ENCODE measurements at regions not wholly inside any gene's neighbourhood (a gene's known extent, or its start where the extent isn't known, plus 50 kb on each side); places are given as distances from the start of the nearest gene placed in this dataset.

GRCh38 chr18:10300739-10301138 is 153.7 kb upstream of the APCDD1 start:
- H2BK120ac ChIP-seq (ENCODE audit: low read depth, low read length, poor library complexity, severe bottlenecking): no peak overlapping the region
- H2BK15ac ChIP-seq (ENCODE audit: low read depth, low read length): no peak overlapping the region
- H3K4me1 ChIP-seq (ENCODE audit: insufficient read depth, low read length): no peaks in the 10 kb centered on the region
- no CpG with 5 or more reads among the region's 7 CpGs for WGBS (ENCODE audit: extremely low coverage, insufficient read length, low lambda C conversion rate)
- H3K4me3 Mint-ChIP-seq: no peak overlapping the region
- no peak overlapping the region for H2AK5ac ChIP-seq (ENCODE audit: insufficient read length, low read length)
- H4K91ac ChIP-seq (ENCODE audit: insufficient read length, low read depth, low read length): no peak overlapping the region
- H3K9me3 ChIP-seq (ENCODE audit: control insufficient read depth, low read depth, low read length): no peaks in the 10 kb centered on the region
- H3K23ac ChIP-seq (ENCODE audit: insufficient read length, low read depth, low read length): no peak overlapping the region
- H4K5ac ChIP-seq (ENCODE audit: insufficient read length, low read depth, low read length): no peak overlapping the region
- no peak overlapping the region for H2AFZ ChIP-seq (ENCODE audit: low read length)
- peaks cover 15 to 17% of the 10 kb centered on the region in 2 experiments for H3K4me1 Mint-ChIP-seq
- no peak overlapping the region for H3K4me2 ChIP-seq (ENCODE audit: insufficient read depth, insufficient read length, low read length)
- no peaks in the 10 kb centered on the region for H3K79me1 ChIP-seq (ENCODE audit: insufficient read depth, low read depth, low read length, poor library complexity, severe bottlenecking)
- H3K27me3 Mint-ChIP-seq (ENCODE audit: low read depth): no peaks in the 10 kb centered on the region
- no peaks in the 10 kb centered on the region for H3K27me3 ChIP-seq (ENCODE audit: insufficient read depth, low read length)
- no peak overlapping the region for H3K14ac ChIP-seq (ENCODE audit: insufficient read depth, low read length)
- no peaks in the 10 kb centered on the region; a peak in 1 of 7 replicates for H3K36me3 Mint-ChIP-seq (ENCODE audit: insufficient read depth in 1 of 3, low read depth in 3 of 3)
- no peak overlapping the region for H3K56ac ChIP-seq (ENCODE audit: insufficient read length, low read depth, low read length)
- H2BK20ac ChIP-seq (ENCODE audit: low read depth, low read length, poor library complexity, severe bottlenecking): no peak overlapping the region
- H2BK5ac ChIP-seq (ENCODE audit: insufficient read length, low read length): no peak overlapping the region
- no peak overlapping the region for H2BK12ac ChIP-seq (ENCODE audit: insufficient read length, low read depth, low read length)
- no peak overlapping the region for H3K18ac ChIP-seq (ENCODE audit: insufficient read length, low read depth, low read length)
- H3K9me3 Mint-ChIP-seq: peaks cover 0 to 2% of the 10 kb centered on the region in 2 experiments; a peak in 1 of 5 replicates
- no peak overlapping the region for H3T11ph ChIP-seq (ENCODE audit: low read length)
- H4K20me1 ChIP-seq (ENCODE audit: control insufficient read depth, insufficient read depth, insufficient read length): no peaks in the 10 kb centered on the region
- H3K4ac ChIP-seq (ENCODE audit: low read depth, low read length): no peak overlapping the region
- H4K8ac ChIP-seq (replicated peaks; ENCODE audit: insufficient read length, low read depth, low read length): no peak overlapping the region
- TF ChIP-seq, protein P1, sequence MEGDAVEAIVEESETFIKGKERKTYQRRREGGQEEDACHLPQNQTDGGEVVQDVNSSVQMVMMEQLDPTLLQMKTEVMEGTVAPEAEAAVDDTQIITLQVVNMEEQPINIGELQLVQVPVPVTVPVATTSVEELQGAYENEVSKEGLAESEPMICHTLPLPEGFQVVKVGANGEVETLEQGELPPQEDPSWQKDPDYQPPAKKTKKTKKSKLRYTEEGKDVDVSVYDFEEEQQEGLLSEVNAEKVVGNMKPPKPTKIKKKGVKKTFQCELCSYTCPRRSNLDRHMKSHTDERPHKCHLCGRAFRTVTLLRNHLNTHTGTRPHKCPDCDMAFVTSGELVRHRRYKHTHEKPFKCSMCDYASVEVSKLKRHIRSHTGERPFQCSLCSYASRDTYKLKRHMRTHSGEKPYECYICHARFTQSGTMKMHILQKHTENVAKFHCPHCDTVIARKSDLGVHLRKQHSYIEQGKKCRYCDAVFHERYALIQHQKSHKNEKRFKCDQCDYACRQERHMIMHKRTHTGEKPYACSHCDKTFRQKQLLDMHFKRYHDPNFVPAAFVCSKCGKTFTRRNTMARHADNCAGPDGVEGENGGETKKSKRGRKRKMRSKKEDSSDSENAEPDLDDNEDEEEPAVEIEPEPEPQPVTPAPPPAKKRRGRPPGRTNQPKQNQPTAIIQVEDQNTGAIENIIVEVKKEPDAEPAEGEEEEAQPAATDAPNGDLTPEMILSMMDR (conservative IDR thresholded peaks at IDR 0.05): no peak
- DNase-seq: no peak
- H3K27ac ChIP-seq (ENCODE audit: insufficient read length, low read depth, low read length): no peak overlapping the region
- H3K23me2 ChIP-seq (ENCODE audit: insufficient read length, low read depth, low read length, poor library complexity, severe bottlenecking): no peaks in the 10 kb centered on the region
- H3K9ac ChIP-seq (ENCODE audit: extremely low read depth, insufficient read length, low read length): no peak overlapping the region
- H3K27ac Mint-ChIP-seq: no peak overlapping the region; a peak in 1 of 7 replicates
- H3K79me2 ChIP-seq (ENCODE audit: insufficient read depth, low read length): no peaks in the 10 kb centered on the region

Data from H9 (cell line).